Mucosa of stomach (tissue), 1 donor: ENCODE measurements at regions not wholly inside any gene's neighbourhood (a gene's known extent, or its start where the extent isn't known, plus 50 kb on each side); places are given as distances from the start of the nearest gene placed in this dataset.

Experiments used
- H3K27me3 ChIP-seq: one replicate; pipeline ENCODE4 v1.7.0; 2013; ENCODE audit warnings: mild to moderate bottlenecking, low read length; ENCODE audit not compliant: control insufficient read depth, insufficient read depth
- H3K36me3 ChIP-seq: one replicate; pipeline ENCODE4 v1.7.0; 2013; ENCODE audit warnings: low read length; ENCODE audit not compliant: control insufficient read depth, insufficient read depth
- H3K4me1 ChIP-seq: one replicate; pipeline ENCODE4 v1.7.0; 2013; ENCODE audit warnings: mild to moderate bottlenecking, low read length; ENCODE audit not compliant: control insufficient read depth, insufficient read depth
- H3K4me3 ChIP-seq: one replicate; pipeline ENCODE4 v1.7.0; 2013; ENCODE audit warnings: low read length
- H3K9ac ChIP-seq: one replicate; pipeline ENCODE4 v1.7.0; 2013; ENCODE audit warnings: mild to moderate bottlenecking, low read length, moderate library complexity
- H3K9me3 ChIP-seq: one replicate; pipeline ENCODE4 v1.7.0; 2013; ENCODE audit warnings: mild to moderate bottlenecking, low read length, moderate library complexity; ENCODE audit not compliant: control insufficient read depth
- donor health status: Pancreatic carcinoma.

- Histone ChIP-seq H3K27me3 (no peaks in the 10 kb centered on the region), H3K9ac (no peak overlapping the region), H3K4me3 (no peak overlapping the region), H3K36me3 (no peaks in the 10 kb centered on the region), H3K4me1 (no peaks in the 10 kb centered on the region), H3K9me3 (no peaks in the 10 kb centered on the region)
Observed at GRCh38 chr1:200336101-200336845, 73.6 kb downstream of the ZNF281 start.

- Histone ChIP-seq H3K27me3 (no peaks in the 10 kb centered on the region), H3K9me3 (no peaks in the 10 kb centered on the region), H3K4me1 (no peaks in the 10 kb centered on the region), H3K36me3 (no peaks in the 10 kb centered on the region), H3K9ac (no peak overlapping the region), H3K4me3 (no peak overlapping the region)
Observed at GRCh38 chr1:200334661-200335256, 75.1 kb downstream of the ZNF281 start.

DNA sequence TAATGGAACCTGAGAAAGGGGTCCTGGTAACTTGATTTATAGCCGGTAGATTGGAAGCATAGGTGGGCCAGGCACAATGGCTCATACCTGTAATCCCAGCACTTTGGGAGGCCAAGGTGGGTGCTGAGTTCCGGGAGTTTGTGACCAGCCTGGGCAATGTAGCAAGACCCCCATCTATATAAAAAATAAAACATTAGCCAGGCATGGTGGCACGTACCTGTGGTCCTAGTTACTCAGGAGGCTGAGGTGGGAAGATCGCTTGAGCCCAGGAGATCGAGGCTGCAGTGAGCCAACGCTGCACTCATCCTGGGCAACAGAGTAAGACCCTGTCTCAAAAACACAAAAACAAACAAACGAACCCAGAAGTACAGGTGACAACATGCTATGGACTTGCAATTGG is 76.5 kb downstream of the ZNF281 start:
- Histone ChIP-seq H3K27me3 (no peaks in the 10 kb centered on the region), H3K36me3 (no peaks in the 10 kb centered on the region), H3K9me3 (no peaks in the 10 kb centered on the region), H3K9ac (no peak overlapping the region), H3K4me3 (no peak overlapping the region), H3K4me1 (no peaks in the 10 kb centered on the region)

- Histone ChIP-seq H3K4me1 (no peaks in the 10 kb centered on the region), H3K9me3 (no peaks in the 10 kb centered on the region), H3K9ac (no peak overlapping the region), H3K4me3 (no peak overlapping the region), H3K27me3 (no peaks in the 10 kb centered on the region), H3K36me3 (no peaks in the 10 kb centered on the region)
Observed at GRCh38 chr1:200332716-200333115, 77.1 kb downstream of the ZNF281 start.

DNA sequence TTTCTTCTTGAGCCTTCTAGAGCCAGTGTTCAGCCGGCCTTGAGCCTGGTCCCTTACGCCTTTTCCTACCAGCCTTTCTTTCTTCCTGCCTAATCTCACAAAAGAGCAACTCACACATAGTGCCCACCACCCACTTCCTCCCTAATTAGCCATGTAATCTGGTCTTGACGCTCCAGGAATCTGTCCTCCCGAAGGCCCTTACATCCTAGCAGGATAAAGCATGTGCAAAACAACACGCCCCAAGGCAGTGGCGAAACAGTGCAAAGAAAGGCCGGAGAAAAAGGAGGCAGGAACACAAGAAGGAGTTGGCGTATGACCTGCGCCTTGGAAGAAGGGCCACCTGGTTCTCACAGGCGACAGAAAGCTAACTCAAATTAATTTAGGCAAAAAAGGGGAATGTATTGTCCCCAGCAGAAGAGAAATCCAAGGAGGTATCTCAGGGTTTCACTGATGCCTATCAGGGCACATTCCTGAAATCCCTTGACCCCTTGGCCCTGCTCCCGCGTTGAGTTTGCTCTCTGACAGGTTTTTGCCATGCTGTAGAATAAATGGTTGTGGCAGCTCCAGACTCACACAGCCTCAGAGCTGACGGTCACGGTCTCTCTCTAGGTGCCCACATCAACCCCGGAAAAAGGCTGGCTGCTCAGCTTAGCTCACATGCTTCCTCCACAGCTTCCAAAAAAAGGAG is 79.0 kb downstream of the ZNF281 start:
- H3K9me3 ChIP-seq = no peaks in the 10 kb centered on the region
- no peak overlapping the region for H3K4me3 ChIP-seq

GRCh38 chr1:200329208-200329882 is 80.5 kb downstream of the ZNF281 start:
- Histone ChIP-seq H3K9me3 (no peaks in the 10 kb centered on the region), H3K4me1 (no peaks in the 10 kb centered on the region), H3K9ac (no peak overlapping the region), H3K4me3 (no peak overlapping the region), H3K36me3 (no peaks in the 10 kb centered on the region), H3K27me3 (no peaks in the 10 kb centered on the region)

More for the DNA sequence above, 79.0 kb downstream of the ZNF281 start:
- Histone ChIP-seq H3K9ac (no peak overlapping the region), H3K36me3 (no peaks in the 10 kb centered on the region), H3K27me3 (no peaks in the 10 kb centered on the region), H3K4me1 (no peaks in the 10 kb centered on the region)

- no peaks in the 10 kb centered on the region for H3K9me3 ChIP-seq
Observed at GRCh38 chr1:200328379-200328778, 81.5 kb downstream of the ZNF281 start.

DNA sequence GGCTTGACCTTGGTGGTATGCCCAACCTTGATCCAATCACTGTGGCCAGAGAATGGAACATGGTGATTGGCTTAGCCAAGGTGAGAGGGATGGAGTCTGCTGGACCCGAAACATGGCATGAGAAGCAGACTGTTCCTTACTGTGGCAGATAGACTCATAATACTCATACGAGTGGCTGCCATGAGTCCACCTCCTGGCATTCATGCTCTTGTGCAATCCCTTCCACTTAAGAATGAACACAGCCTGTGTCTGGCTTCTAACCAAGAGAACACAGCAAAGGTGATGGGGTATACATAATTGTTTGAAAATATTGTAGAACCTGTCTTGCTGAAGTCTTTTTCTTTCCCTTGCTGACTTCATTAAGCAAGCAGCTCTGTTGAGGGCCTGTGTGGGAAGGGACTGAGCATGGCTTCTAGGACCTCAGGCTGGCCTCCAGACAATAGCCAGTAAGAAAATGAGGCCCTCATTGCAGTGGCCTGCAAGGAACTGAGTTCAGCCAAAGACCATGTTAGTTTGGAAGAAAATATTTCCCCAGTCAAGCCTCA is 85.9 kb downstream of the ZNF281 start:
- Histone ChIP-seq H3K4me3 (no peak overlapping the region), H3K9me3 (no peaks in the 10 kb centered on the region), H3K27me3 (no peaks in the 10 kb centered on the region), H3K36me3 (no peaks in the 10 kb centered on the region), H3K4me1 (no peaks in the 10 kb centered on the region), H3K9ac (no peak overlapping the region)

More at GRCh38 chr1:200328379-200328778, 81.5 kb downstream of the ZNF281 start:
- no peak overlapping the region for H3K9ac ChIP-seq
- no peaks in the 10 kb centered on the region for H3K36me3 ChIP-seq
- H3K27me3 ChIP-seq = no peaks in the 10 kb centered on the region
- no peaks in the 10 kb centered on the region for H3K4me1 ChIP-seq
- H3K4me3 ChIP-seq = no peak overlapping the region

- H3K4me3 ChIP-seq = no peak overlapping the region
- no peaks in the 10 kb centered on the region for H3K36me3 ChIP-seq
- H3K27me3 ChIP-seq = no peaks in the 10 kb centered on the region
- no peak overlapping the region for H3K9ac ChIP-seq
- no peaks in the 10 kb centered on the region for H3K4me1 ChIP-seq
- no peaks in the 10 kb centered on the region for H3K9me3 ChIP-seq
Observed at GRCh38 chr1:200319148-200319547, 90.7 kb downstream of the ZNF281 start.

GRCh38 chr1:200317236-200317635 is 92.6 kb downstream of the ZNF281 start:
- H3K36me3 ChIP-seq = no peaks in the 10 kb centered on the region

GRCh38 chr1:200316148-200316803 is 93.6 kb downstream of the ZNF281 start:
- H3K4me3 ChIP-seq = no peak overlapping the region
- H3K9me3 ChIP-seq = no peaks in the 10 kb centered on the region
- H3K36me3 ChIP-seq = no peaks in the 10 kb centered on the region
- no peak overlapping the region for H3K9ac ChIP-seq
- H3K4me1 ChIP-seq = no peaks in the 10 kb centered on the region
- H3K27me3 ChIP-seq = no peaks in the 10 kb centered on the region

More at GRCh38 chr1:200317236-200317635, 92.6 kb downstream of the ZNF281 start:
- H3K27me3 ChIP-seq = no peaks in the 10 kb centered on the region
- no peak overlapping the region for H3K4me3 ChIP-seq
- H3K9ac ChIP-seq = no peak overlapping the region
- no peaks in the 10 kb centered on the region for H3K9me3 ChIP-seq
- no peaks in the 10 kb centered on the region for H3K4me1 ChIP-seq
